K562 (cell line): ENCODE measurements at regions not wholly inside any gene's neighbourhood (a gene's known extent, or its start where the extent isn't known, plus 50 kb on each side); places are given as distances from the start of the nearest gene placed in this dataset.

Source experiments
- ATAC-seq: fragments of 200-7000 bp; cut with Tn5 transposase; 3 replicates; pipeline ENCODE4 v1.9.1; 2020; ENCODE audit warnings: moderate library complexity
- BruUV-seq: library from RNA; stranded (reverse); fragments of 400-500 nt; replicated peaks from 2 replicates; lab custom pipeline; 2021; lab: Mats Ljungman, UMichigan
- CTCF ChIA-PET: fragments of 300-600 bp; formaldehyde crosslinking; extraction: SDS; loops from one replicate; lab custom pipeline; 2021; ENCODE audit warnings: low intra/inter-chr PET ratio; lab: Yijun Ruan, JAX
- POLR2A ChIA-PET: fragments of 300-600, 350-650 bp; sonication (Branson Sonifier 250); formaldehyde crosslinking; extraction: SDS; loops from one replicate; lab custom pipeline; 2021; ENCODE audit warnings: antibody characterized with exemption, inconsistent platforms; lab: Yijun Ruan, JAX
- DNase-seq, 4 experiments: peaks; one replicate each; pipeline versions ENCODE4 v3.0.0 to v3.0.0-alpha.2; 2011 to 2018; ENCODE audit warnings: low spot score in 3 of 4, mixed read lengths in 3 of 4; ENCODE audit errors: extremely low read depth in 1 of 4
- FAIRE-seq: peaks from 2 replicates; lab custom pipeline; 2011; peaks lifted over from hg19 to GRCh38; lab: Jason Lieb, UNC
- H2AFZ ChIP-seq: 2 replicates; pipeline ENCODE4 v1.6.0; 2011; ENCODE audit warnings: low read depth, low read length, control low read depth, inconsistent platforms
- H3K27ac ChIP-seq: fragments of 200-600 bp; 3 replicates; pipeline ENCODE4 v1.8.0; 2011; ENCODE audit warnings: low read depth, mild to moderate bottlenecking, control low read depth, inconsistent platforms, low read length, moderate library complexity, mixed read lengths; ENCODE audit errors: extremely low read depth
- H3K27me3 ChIP-seq, 2 experiments: fragments of 300-600 bp in 1 of 2; 2 replicates in 1 of 2; 3 replicates in 1 of 2; pipeline versions ENCODE4 v1.6.0 to v1.8.0; 2011; ENCODE audit warnings: inconsistent platforms in 2 of 2, low read length in 2 of 2, mild to moderate bottlenecking in 1 of 2, mixed read lengths in 1 of 2, moderate library complexity in 1 of 2; ENCODE audit not compliant: control insufficient read depth in 2 of 2, insufficient read depth in 2 of 2
- H3K36me3 ChIP-seq: fragments of 300-600 bp; 3 replicates; pipeline ENCODE4 v1.8.0; 2011; ENCODE audit warnings: mild to moderate bottlenecking, low read length, inconsistent platforms; ENCODE audit not compliant: control insufficient read depth, insufficient read depth
- H3K4me1 ChIP-seq, 2 experiments: fragments of 200-600 bp in 1 of 2; replicated peaks in 1 of 2; 2 replicates in 1 of 2; 3 replicates in 1 of 2; pipeline versions ENCODE4 v1.5.1 to v1.8.0; 2011; ENCODE audit warnings: inconsistent platforms in 2 of 2, low read length in 2 of 2, mild to moderate bottlenecking in 1 of 2, mixed read lengths in 1 of 2, moderate library complexity in 1 of 2; ENCODE audit not compliant: control insufficient read depth in 2 of 2, insufficient read depth in 2 of 2
- H3K4me2 ChIP-seq: 2 replicates; pipeline ENCODE4 v1.6.1; 2011; ENCODE audit warnings: low read length, control low read depth, inconsistent platforms, mixed read lengths; ENCODE audit not compliant: insufficient read depth
- H3K4me3 ChIP-seq: fragments of 200-600 bp; sonication (generic), shearing (Covaris generic); 2 replicates; pipeline ENCODE4 v1.5.1; 2016; ENCODE audit warnings: control low read depth, inconsistent platforms
- H3K79me2 ChIP-seq: fragments of 200-600 bp; 3 replicates; pipeline ENCODE4 v1.8.0; 2011; ENCODE audit warnings: low read length, inconsistent platforms; ENCODE audit not compliant: control insufficient read depth, insufficient read depth
- H3K9ac ChIP-seq, 2 experiments: 2 replicates each; pipeline versions ENCODE4 v1.6.0 to v1.6.1; 2011; ENCODE audit warnings: low read depth in 2 of 2, low read length in 2 of 2, control low read depth in 1 of 2, inconsistent platforms in 1 of 2, mild to moderate bottlenecking in 1 of 2, mixed read lengths in 1 of 2; ENCODE audit not compliant: insufficient read depth in 1 of 2
- H3K9me1 ChIP-seq: one replicate; pipeline ENCODE4 v1.6.0; 2011; ENCODE audit warnings: inconsistent platforms, mild to moderate bottlenecking, low read length, moderate library complexity; ENCODE audit not compliant: control insufficient read depth, insufficient read depth
- H3K9me3 ChIP-seq: replicated peaks from 2 replicates; pipeline ENCODE4 v1.5.1; 2011; ENCODE audit warnings: low read depth, low read length, inconsistent platforms; ENCODE audit not compliant: control insufficient read depth, insufficient read depth
- H4K20me1 ChIP-seq: replicated peaks from 2 replicates; pipeline ENCODE4 v1.6.1; 2011; ENCODE audit warnings: low read length, inconsistent platforms, mixed read lengths; ENCODE audit not compliant: control insufficient read depth, insufficient read depth
- KLF16 ChIP-seq: IDR thresholded peaks from 2 replicates; pipeline ENCODE4 v1.6.1; 2016; ENCODE audit warnings: antibody characterized with exemption
- PTBP1 ChIP-seq: fragments of 200-400 bp; formaldehyde crosslinking; IDR thresholded peaks from 2 replicates; pipeline ENCODE4 v1.6.1; 2017; ENCODE audit warnings: low read depth, low read length
- RAD21 ChIP-seq, 2 experiments: fragments of 250-450 bp in 1 of 2; fragments of 450-650 bp in 1 of 2; sonication (Bioruptor Pico) in 1 of 2; formaldehyde crosslinking in 1 of 2; IDR thresholded peaks in 1 of 2; conservative IDR thresholded peaks in 1 of 2; 2 replicates each; pipeline versions ENCODE4 v1.4.0 to v1.8.0; 2020 to 2022; ENCODE audit warnings: mild to moderate bottlenecking in 2 of 2, moderate library complexity in 1 of 2
- RCOR1 ChIP-seq, 2 experiments: IDR thresholded peaks; 2 replicates each; pipeline ENCODE4 v1.6.1; 2012; ENCODE audit warnings: low read depth in 2 of 2, low read length in 2 of 2, borderline replicate concordance in 1 of 2, improper control_type of control experiment in 1 of 2
- SMC3 ChIP-seq: conservative IDR thresholded peaks from 2 replicates; pipeline ENCODE4 v1.6.1; 2011; ENCODE audit warnings: low read depth, low read length, improper control_type of control experiment; ENCODE audit not compliant: insufficient read depth
- STAG1 ChIP-seq: sonication (generic); formaldehyde crosslinking; IDR thresholded peaks from 2 replicates; pipeline ENCODE4 v1.5.0; 2020; ENCODE audit warnings: missing genetic modification reagents, borderline replicate concordance
- SUPT5H ChIP-seq: fragments of 450-650 bp; IDR thresholded peaks from 2 replicates; pipeline ENCODE4 v1.6.1; 2016
- TAF15 ChIP-seq: fragments of 200-400 bp; formaldehyde crosslinking; IDR thresholded peaks from 2 replicates; pipeline ENCODE4 v1.6.1; 2017; ENCODE audit warnings: mild to moderate bottlenecking, low read depth, low read length, moderate library complexity
- XRCC5 ChIP-seq: fragments of 200-400 bp; formaldehyde crosslinking; IDR thresholded peaks from 2 replicates; pipeline ENCODE4 v1.6.1; 2017; ENCODE audit warnings: low read depth, mild to moderate bottlenecking, low read length
- WGBS: fragments of 100-300 bp; shearing (Covaris generic); methylation state at CpG from one replicate; pipeline ENCODE4 v1.1.6; 2016; ENCODE audit warnings: low coverage, mixed read lengths; ENCODE audit not compliant: insufficient coverage; ENCODE audit errors: missing lambda C conversion rate; 5-methylcytosine and 5-hydroxymethylcytosine counted together
- in situ Hi-C: fragments of 300-500 bp; cut with MboI; formaldehyde crosslinking; loops from 4 replicates; pipeline ENCODE4 v1.15.0; 2018; ENCODE audit warnings: inconsistent platforms, mixed read lengths
- intact Hi-C: fragments of 100-400 bp; cut with micrococcal nuclease; formaldehyde crosslinking; loops from 2 replicates; pipeline ENCODE4 v1.14.2; 2022
- TF ChIP-seq, protein P1 (sequence below), 2 experiments: fragments of 450-650 bp; formaldehyde crosslinking in 1 of 2; IDR thresholded peaks; 2 replicates each; pipeline versions ENCODE4 v1.4.0 to v1.6.1; 2014 to 2020; ENCODE audit warnings: mild to moderate bottlenecking in 2 of 2, borderline replicate concordance in 1 of 2, low read depth in 1 of 2
- TF ChIP-seq, protein P2 (sequence below), 3 experiments: IDR thresholded peaks in 2 of 3; conservative IDR thresholded peaks in 1 of 3; 2 replicates each; pipeline ENCODE4 v1.5.1; 2011 to 2012; ENCODE audit warnings: low read length in 3 of 3, mild to moderate bottlenecking in 3 of 3, control low read depth in 2 of 3, improper control_type of control experiment in 1 of 3, inconsistent platforms in 1 of 3, low read depth in 1 of 3, mixed read lengths in 1 of 3, moderate library complexity in 1 of 3; ENCODE audit not compliant: insufficient read depth in 2 of 3

DNA sequence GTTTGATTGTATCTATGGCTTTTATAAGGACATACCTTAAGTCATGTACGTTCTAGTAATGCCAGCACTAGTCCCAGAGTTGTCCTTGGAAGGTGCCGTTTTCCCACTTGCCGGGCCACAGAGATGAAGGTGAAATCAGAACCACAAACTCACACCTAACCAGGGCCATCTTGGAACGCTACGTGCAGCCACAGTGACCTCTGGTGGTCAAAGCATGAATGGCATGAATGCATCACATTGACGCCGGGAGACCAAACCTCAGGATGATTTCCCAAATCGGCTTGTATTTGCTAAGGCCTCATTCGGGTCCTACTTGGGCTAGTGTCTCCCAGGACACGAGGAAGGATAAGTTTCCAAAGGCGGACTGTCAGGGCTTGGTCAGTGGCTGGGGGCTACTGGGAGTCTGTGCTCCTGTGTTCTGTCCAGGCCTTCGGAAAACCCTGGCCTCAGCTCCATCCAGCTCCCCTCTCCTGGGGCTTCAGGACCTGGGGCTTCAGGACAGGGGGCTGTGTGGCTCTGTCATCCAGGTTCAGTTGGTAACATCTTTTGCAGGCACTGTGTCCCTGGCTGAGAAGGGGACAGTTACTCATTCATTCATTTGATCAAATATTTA is 260.5 kb downstream of the PRDM2 start:
- Histone ChIP-seq H3K36me3 (no peaks in the 10 kb centered on the region), H3K4me1 (no peaks in the 10 kb centered on the region), H3K9ac (no peak overlapping the region), H4K20me1 (0 out of 2 replicates have a peak, but pooled peaks cover 4% of the 10 kb centered on the region), H3K79me2 (no peaks in the 10 kb centered on the region), H3K4me3 (no peak overlapping the region), H3K27me3 (peaks cover 2 to 9% of the 10 kb centered on the region in 2 experiments; a peak in 2 of 5 replicates), H3K9me3 (no peaks in the 10 kb centered on the region), H3K9me1 (no peaks in the 10 kb centered on the region), H3K27ac (no peak overlapping the region), H2AFZ (no peak overlapping the region), H3K4me2 (no peak overlapping the region)
- ATAC-seq (peak; percentile 92), DNase-seq (peak; percentile 73 to 85 (median 81)), FAIRE-seq (peak; percentile 99)
- CTCF ChIA-PET, result interaction anchor here (0.6 to 2.3 kb wide), 6 partner anchors 10 to 297 kb away, joined by 3 to 23 read pairs (median 4); no protein-coding TSS in a partner anchor
- BruUV-seq, result no TSS peak
- intact Hi-C loops, result loop anchor here (1.0 to 10.0 kb wide), 4 partner anchors 30 to 1084 kb away; no protein-coding TSS in a partner anchor
- in situ Hi-C loops, result loop anchor here (10.0 kb wide), 1 partner anchor 1084 kb away; no protein-coding TSS in a partner anchor
- WGBS, result 7% methylated on average over 12 of the region's 12 CpGs
- POLR2A ChIA-PET, result interaction anchor here (0.6 to 1.7 kb wide), 2 partner anchors 10 to 27 kb away, joined by 3 to 4 read pairs; no protein-coding TSS in a partner anchor
- TF ChIP-seq XRCC5 (peak; percentile 51; the same call in 1 of the 2 replicates), STAG1 (CRISPR knock-in tag) (peak; percentile 91), KLF16 (peak; percentile 46; the same call in 1 of the 2 replicates), PTBP1 (no peak), TAF15 (no peak), RAD21 (CRISPR knock-in tag; conservative IDR thresholded peaks at IDR 0.05 in 1 of 2, IDR thresholded peaks at IDR 0.05 in 1 of 2) (peak; percentile 85 to 94), RCOR1 (IDR thresholded peaks at IDR 0.05; ENCODE audit: borderline replicate concordance in 1 of 2, low read depth in 2 of 2, low read length in 2 of 2) (peak in 1 of 2 experiments; percentile 52; a peak in 1 of 4 replicates), SUPT5H (no peak), SMC3 (peak; percentile 93)
- TF ChIP-seq, protein P1, sequence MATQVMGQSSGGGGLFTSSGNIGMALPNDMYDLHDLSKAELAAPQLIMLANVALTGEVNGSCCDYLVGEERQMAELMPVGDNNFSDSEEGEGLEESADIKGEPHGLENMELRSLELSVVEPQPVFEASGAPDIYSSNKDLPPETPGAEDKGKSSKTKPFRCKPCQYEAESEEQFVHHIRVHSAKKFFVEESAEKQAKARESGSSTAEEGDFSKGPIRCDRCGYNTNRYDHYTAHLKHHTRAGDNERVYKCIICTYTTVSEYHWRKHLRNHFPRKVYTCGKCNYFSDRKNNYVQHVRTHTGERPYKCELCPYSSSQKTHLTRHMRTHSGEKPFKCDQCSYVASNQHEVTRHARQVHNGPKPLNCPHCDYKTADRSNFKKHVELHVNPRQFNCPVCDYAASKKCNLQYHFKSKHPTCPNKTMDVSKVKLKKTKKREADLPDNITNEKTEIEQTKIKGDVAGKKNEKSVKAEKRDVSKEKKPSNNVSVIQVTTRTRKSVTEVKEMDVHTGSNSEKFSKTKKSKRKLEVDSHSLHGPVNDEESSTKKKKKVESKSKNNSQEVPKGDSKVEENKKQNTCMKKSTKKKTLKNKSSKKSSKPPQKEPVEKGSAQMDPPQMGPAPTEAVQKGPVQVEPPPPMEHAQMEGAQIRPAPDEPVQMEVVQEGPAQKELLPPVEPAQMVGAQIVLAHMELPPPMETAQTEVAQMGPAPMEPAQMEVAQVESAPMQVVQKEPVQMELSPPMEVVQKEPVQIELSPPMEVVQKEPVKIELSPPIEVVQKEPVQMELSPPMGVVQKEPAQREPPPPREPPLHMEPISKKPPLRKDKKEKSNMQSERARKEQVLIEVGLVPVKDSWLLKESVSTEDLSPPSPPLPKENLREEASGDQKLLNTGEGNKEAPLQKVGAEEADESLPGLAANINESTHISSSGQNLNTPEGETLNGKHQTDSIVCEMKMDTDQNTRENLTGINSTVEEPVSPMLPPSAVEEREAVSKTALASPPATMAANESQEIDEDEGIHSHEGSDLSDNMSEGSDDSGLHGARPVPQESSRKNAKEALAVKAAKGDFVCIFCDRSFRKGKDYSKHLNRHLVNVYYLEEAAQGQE (IDR thresholded peaks at IDR 0.05; ENCODE audit: borderline replicate concordance), result peak; percentile 81
- TF ChIP-seq, protein P1 (CRISPR knock-in tag; IDR thresholded peaks at IDR 0.05; ENCODE audit: low read depth), result no peak
- TF ChIP-seq, protein P2, sequence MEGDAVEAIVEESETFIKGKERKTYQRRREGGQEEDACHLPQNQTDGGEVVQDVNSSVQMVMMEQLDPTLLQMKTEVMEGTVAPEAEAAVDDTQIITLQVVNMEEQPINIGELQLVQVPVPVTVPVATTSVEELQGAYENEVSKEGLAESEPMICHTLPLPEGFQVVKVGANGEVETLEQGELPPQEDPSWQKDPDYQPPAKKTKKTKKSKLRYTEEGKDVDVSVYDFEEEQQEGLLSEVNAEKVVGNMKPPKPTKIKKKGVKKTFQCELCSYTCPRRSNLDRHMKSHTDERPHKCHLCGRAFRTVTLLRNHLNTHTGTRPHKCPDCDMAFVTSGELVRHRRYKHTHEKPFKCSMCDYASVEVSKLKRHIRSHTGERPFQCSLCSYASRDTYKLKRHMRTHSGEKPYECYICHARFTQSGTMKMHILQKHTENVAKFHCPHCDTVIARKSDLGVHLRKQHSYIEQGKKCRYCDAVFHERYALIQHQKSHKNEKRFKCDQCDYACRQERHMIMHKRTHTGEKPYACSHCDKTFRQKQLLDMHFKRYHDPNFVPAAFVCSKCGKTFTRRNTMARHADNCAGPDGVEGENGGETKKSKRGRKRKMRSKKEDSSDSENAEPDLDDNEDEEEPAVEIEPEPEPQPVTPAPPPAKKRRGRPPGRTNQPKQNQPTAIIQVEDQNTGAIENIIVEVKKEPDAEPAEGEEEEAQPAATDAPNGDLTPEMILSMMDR (IDR thresholded peaks at IDR 0.05 in 2 of 3, conservative IDR thresholded peaks at IDR 0.05 in 1 of 3; ENCODE audit: insufficient read depth in 2 of 3, low read depth in 1 of 3, low read length in 3 of 3), result peak; percentile 91 to 97 (median 96)
